Activated naive CD8-positive, alpha-beta T cell treated with anti-CD3 and anti-CD28 coated beads, Interleukin-2, amount 50 U/mL, for 24 hours (primary cell): ENCODE measurements at regions not wholly inside any gene's neighbourhood (a gene's known extent, or its start where the extent isn't known, plus 50 kb on each side); places are given as distances from the start of the nearest gene placed in this dataset.

Experiments used
- ATAC-seq: fragments of 150-1000 bp; cut with Tn5 transposase; one replicate; pipeline ENCODE4 v1.10.0; 2021
- DNase-seq: peaks from one replicate; pipeline ENCODE4 v3.0.0; 2021
- H3K27ac Mint-ChIP-seq: one replicate; pipeline ENCODE4 v1.8.0; 2021; ENCODE audit warnings: mild to moderate bottlenecking, mixed read lengths
- H3K27me3 Mint-ChIP-seq: one replicate; pipeline ENCODE4 v1.8.0; 2021; ENCODE audit warnings: mixed read lengths
- H3K36me3 Mint-ChIP-seq: one replicate; pipeline ENCODE4 v1.8.0; 2021; ENCODE audit warnings: low read depth, mixed read lengths
- H3K4me1 Mint-ChIP-seq: one replicate; pipeline ENCODE4 v1.8.0; 2021; ENCODE audit warnings: mixed read lengths
- H3K4me3 Mint-ChIP-seq: one replicate; pipeline ENCODE4 v1.8.0; 2021; ENCODE audit warnings: mild to moderate bottlenecking, moderate library complexity, mixed read lengths
- H3K9me3 Mint-ChIP-seq: one replicate; pipeline ENCODE4 v1.8.0; 2021; ENCODE audit warnings: mixed read lengths

DNA sequence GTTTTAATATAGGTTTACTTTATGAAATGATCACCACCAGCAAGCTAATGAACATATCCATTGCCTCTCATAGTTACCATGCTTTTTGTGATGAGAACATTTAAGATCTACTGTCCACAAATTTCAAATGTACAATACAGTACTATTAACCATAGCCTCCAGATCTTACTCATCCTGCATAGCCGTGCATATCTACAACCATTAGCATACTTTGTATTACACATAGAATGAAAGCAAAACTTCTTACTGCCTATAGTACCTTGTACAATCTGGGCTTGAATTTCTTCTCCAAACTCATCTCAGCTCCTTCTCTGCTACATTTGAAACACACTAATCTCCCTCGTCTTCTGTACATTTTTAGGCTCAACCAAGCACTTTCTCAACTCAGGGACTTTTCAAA, 510.6 kb downstream of the PRR16 start:
- H3K27ac Mint-ChIP-seq, result no peak overlapping the region
- H3K4me3 Mint-ChIP-seq, result no peak overlapping the region
- DNase-seq (no peak), ATAC-seq (no peak)
- H3K4me1 Mint-ChIP-seq, result no peaks in the 10 kb centered on the region
- H3K9me3 Mint-ChIP-seq, result peaks cover 16% of the 10 kb centered on the region
- H3K36me3 Mint-ChIP-seq, result no peaks in the 10 kb centered on the region
- no peaks in the 10 kb centered on the region for H3K27me3 Mint-ChIP-seq

DNA sequence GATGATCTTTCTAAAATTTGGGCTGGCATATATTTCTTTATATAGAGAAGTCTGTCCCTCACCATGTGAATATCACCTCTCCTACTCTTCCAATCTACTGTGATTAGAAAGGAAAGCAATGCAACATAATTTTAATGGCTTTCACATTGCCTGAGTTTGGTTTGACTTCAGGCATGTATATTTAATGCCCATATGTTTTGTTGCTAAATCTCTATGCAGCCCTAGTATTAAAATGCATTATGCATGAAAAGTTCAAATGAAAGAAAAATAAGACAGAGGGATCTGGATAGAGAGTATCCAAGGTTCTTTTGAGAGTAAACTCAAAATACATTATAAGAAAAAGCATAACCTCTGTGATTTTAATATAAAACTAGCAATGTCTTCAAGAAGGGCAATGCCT, 518.3 kb downstream of the PRR16 start:
- DNase-seq (no peak), ATAC-seq (no peak)
- peaks cover 4% of the 10 kb centered on the region for H3K9me3 Mint-ChIP-seq
- H3K36me3 Mint-ChIP-seq, result no peaks in the 10 kb centered on the region
- H3K4me1 Mint-ChIP-seq, result no peaks in the 10 kb centered on the region
- no peaks in the 10 kb centered on the region for H3K27me3 Mint-ChIP-seq
- H3K27ac Mint-ChIP-seq, result no peak overlapping the region
- no peak overlapping the region for H3K4me3 Mint-ChIP-seq

DNA sequence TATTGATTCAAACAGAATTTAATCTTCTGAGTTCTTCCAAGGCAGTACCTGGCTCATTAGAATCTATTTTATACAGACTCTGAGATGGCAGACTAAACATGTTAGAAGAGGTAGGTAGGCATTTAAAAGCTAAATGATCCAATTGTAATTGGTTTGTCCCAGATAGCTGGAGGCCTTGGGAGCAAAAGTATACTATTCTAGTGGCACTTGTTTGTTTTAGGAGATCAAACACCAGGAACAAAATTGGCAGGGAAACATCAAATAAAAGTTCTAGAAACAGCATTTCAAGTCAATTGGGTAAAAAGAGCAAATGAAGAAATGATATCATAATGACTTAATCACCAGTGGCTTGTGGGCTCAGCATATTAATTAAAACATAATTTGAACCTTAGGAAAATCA, 521.4 kb downstream of the PRR16 start:
- no peak for ATAC-seq
- no peaks in the 10 kb centered on the region for H3K27me3 Mint-ChIP-seq
- H3K4me1 Mint-ChIP-seq, result no peaks in the 10 kb centered on the region
- DNase-seq, result no peak
- no peak overlapping the region for H3K27ac Mint-ChIP-seq
- peaks cover 4% of the 10 kb centered on the region for H3K9me3 Mint-ChIP-seq
- no peak overlapping the region for H3K4me3 Mint-ChIP-seq
- no peaks in the 10 kb centered on the region for H3K36me3 Mint-ChIP-seq

DNA sequence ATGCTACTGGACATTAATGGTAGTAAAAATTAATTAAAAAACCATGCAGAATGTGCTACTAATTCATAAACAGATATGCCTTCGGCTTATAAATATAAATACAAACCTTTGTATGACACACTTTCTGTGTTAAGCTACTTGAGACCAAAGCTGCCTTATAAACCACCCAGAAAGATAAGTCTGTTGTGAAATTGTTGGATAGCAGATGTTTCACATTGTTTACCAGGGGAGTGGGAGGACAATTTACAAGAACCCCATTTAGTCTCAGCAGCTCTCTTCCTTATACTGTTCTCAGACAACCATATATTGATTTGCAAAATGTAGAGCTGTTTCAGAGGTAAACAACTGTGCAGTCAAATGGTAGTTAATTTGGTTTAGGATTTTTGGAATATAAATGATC, 524.4 kb downstream of the PRR16 start:
- H3K27ac Mint-ChIP-seq, result no peak overlapping the region
- no peaks in the 10 kb centered on the region for H3K36me3 Mint-ChIP-seq
- no peak overlapping the region for H3K4me3 Mint-ChIP-seq

DNA sequence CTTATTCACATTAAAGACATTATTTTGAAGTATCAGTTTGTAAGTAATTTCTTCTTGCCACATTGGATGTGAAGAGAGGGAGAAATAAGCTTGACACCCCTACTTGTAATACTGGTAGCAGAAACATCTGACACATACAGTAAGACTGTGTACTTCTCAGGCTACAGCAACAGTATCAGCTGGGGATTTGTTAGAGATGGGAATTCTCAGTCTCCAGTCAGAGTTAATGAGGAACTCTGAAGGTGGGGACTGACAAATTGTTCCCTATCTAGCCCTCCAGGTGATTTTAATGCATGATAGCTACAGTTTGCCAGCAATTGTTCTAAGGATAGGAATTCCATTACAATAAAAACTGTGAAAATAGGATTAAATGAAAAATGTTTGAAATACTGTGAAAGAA, 524.8 kb downstream of the PRR16 start:
- Mint-ChIP-seq H3K36me3 (no peaks in the 10 kb centered on the region), H3K27me3 (no peaks in the 10 kb centered on the region), H3K9me3 (peaks cover 4% of the 10 kb centered on the region), H3K4me3 (no peak overlapping the region), H3K4me1 (no peaks in the 10 kb centered on the region), H3K27ac (no peak overlapping the region)
- DNase-seq (no peak), ATAC-seq (no peak)

More for the DNA sequence above, 524.4 kb downstream of the PRR16 start:
- ATAC-seq (no peak), DNase-seq (no peak)
- Mint-ChIP-seq H3K9me3 (peaks cover 4% of the 10 kb centered on the region), H3K4me1 (no peaks in the 10 kb centered on the region), H3K27me3 (no peaks in the 10 kb centered on the region)

DNA sequence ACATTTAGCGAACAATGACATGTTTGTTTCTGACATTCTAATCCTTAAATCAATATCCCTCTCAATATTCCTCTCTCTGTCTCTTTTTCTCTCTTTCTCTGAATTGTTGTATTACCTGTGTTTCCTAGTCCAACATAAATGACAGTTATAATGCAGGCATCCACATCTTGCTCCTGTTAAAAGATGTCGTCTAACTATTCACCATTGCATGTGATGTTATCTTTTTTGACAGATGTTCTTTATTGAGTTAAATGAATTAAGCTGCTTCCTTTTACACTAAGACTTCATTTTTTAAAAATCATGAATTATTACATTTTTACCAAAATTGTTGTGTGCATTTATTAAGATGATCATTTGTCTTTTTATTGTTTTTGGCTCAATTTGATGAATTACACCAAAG, 527.5 kb downstream of the PRR16 start:
- H3K9me3 Mint-ChIP-seq, result peaks cover 4% of the 10 kb centered on the region
- no peak overlapping the region for H3K4me3 Mint-ChIP-seq
- H3K4me1 Mint-ChIP-seq, result no peaks in the 10 kb centered on the region
- no peak for DNase-seq
- no peak for ATAC-seq
- no peaks in the 10 kb centered on the region for H3K36me3 Mint-ChIP-seq
- H3K27me3 Mint-ChIP-seq, result no peaks in the 10 kb centered on the region
- no peak overlapping the region for H3K27ac Mint-ChIP-seq

DNA sequence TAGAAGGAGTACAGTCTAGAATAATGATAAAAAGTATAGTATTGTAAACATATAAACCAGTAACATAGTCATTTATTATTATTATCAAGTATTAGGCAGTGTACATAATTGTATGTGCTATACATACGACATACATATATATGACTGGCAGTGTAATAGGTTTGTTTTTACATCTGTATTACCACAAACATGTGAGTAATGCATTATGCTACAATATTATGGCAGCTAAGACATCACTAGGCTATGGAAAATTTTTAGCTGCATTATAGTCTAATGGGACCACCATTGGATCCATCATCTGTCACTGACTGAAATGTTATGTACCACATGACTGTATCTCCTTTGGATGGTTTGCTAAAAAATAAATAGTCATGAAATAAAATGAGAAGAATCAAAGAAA, 530.0 kb downstream of the PRR16 start:
- Mint-ChIP-seq H3K4me1 (no peaks in the 10 kb centered on the region), H3K36me3 (no peaks in the 10 kb centered on the region), H3K9me3 (peaks cover 4% of the 10 kb centered on the region), H3K27me3 (no peaks in the 10 kb centered on the region), H3K4me3 (no peak overlapping the region), H3K27ac (no peak overlapping the region)
- ATAC-seq (no peak), DNase-seq (no peak)

DNA sequence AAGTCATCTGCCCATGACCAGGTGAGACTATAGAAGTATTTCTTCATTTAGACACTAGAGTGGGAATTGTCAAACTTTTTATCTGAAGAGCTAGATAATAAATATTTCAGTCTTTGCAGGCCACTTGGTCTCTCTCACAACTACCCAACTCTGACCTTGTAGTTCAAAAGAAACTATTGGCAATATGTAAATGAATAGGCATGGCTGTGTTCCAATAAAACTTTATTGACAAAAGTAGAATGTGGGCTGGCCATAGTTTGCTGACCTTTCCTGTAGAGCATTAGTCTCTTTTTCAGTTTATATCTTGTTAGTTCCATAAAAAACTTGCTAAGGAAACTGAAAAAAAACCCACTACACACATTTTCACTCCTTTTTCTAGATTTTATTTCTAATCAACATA, 535.5 kb downstream of the PRR16 start:
- H3K4me1 Mint-ChIP-seq, result no peaks in the 10 kb centered on the region
- no peak for ATAC-seq
- no peaks in the 10 kb centered on the region for H3K9me3 Mint-ChIP-seq
- H3K27ac Mint-ChIP-seq, result no peak overlapping the region
- DNase-seq, result no peak
- no peaks in the 10 kb centered on the region for H3K36me3 Mint-ChIP-seq
- no peak overlapping the region for H3K4me3 Mint-ChIP-seq
- H3K27me3 Mint-ChIP-seq, result no peaks in the 10 kb centered on the region

DNA sequence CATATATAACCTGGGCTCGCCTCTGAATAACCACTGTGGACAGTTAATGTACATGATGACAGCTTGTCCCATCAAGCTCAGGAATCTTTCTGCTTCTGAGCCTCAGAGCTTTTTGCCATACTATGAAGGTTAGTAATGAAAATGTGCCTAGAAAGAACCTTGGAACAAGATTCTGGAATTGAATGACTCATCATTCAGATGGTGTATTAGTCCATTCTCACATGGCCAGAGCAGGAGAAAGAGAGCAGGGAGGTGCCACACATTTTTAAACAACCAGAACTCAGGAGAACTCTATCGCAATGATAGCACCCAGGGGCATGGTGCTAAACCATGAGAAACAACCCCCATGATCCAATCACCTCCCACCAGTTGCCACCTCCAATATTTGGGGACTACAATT, 542.1 kb downstream of the PRR16 start:
- no peak overlapping the region for H3K27ac Mint-ChIP-seq
- no peak overlapping the region for H3K4me3 Mint-ChIP-seq
- H3K36me3 Mint-ChIP-seq, result no peaks in the 10 kb centered on the region
- ATAC-seq, result no peak
- no peaks in the 10 kb centered on the region for H3K9me3 Mint-ChIP-seq
- DNase-seq, result no peak
- H3K27me3 Mint-ChIP-seq, result no peaks in the 10 kb centered on the region
- no peaks in the 10 kb centered on the region for H3K4me1 Mint-ChIP-seq

DNA sequence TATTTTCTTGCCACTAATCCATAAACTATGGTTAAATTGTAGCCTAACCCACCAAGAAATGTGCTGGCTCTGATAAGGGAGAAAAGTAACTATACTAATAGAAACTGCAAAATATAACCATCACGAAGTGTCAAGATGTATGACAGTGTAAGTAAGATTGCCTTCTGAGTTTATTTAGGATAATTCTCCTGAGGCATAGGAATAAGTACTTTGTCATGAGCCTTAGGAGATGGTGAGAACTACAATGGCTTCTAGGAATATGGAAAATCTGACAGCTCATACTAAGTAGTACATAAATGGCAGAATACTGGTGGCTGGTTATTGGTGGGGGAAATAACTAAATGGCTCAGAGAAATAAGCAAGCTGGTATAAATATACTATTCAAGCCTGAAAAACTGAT, 543.9 kb downstream of the PRR16 start:
- DNase-seq (no peak), ATAC-seq (no peak)
- no peaks in the 10 kb centered on the region for H3K4me1 Mint-ChIP-seq
- H3K27ac Mint-ChIP-seq, result no peak overlapping the region
- H3K27me3 Mint-ChIP-seq, result no peaks in the 10 kb centered on the region
- no peaks in the 10 kb centered on the region for H3K9me3 Mint-ChIP-seq
- no peak overlapping the region for H3K4me3 Mint-ChIP-seq
- H3K36me3 Mint-ChIP-seq, result no peaks in the 10 kb centered on the region

DNA sequence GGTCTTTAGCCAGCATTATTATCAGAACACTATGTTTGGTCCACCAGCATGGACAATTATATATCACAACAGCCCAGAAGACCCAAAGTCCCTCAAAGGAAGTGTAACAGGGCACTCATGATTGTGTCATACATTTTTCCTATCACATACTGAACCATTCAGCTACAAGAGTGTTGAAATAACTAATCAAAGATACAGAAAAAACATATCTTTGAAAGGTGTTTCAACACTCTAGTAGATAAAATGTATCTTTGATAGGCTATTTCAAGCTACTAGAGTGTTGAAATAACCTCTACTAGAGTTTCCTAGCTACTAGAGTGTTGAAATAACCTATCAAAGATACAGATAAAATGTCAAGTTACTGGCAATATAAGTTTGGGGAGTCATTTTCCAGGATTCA, 545.0 kb downstream of the PRR16 start:
- Mint-ChIP-seq H3K36me3 (no peaks in the 10 kb centered on the region), H3K27ac (no peak overlapping the region), H3K9me3 (no peaks in the 10 kb centered on the region), H3K27me3 (no peaks in the 10 kb centered on the region), H3K4me3 (no peak overlapping the region), H3K4me1 (no peaks in the 10 kb centered on the region)
- ATAC-seq, result no peak
- no peak for DNase-seq

DNA sequence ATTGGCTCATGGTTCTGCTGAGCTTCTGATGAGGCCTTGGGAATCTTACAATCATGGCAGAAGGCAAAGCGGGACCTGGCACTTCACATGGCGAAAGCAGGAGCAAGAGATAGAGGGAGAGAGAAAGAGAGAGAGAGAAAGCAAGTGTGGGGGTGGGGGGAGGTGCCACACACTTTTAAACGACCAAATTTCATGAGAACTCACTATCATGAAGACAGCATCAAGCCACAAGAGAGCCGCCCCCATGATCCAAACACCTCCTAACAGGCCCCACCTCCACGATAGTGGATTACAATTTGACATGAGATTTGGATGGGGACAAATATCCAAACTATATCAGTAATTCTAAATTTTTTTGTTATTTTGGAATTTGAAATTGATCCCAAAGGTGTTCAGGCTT, 553.9 kb downstream of the PRR16 start:
- H3K27ac Mint-ChIP-seq, result no peak overlapping the region
- peaks cover 3% of the 10 kb centered on the region for H3K9me3 Mint-ChIP-seq
- no peaks in the 10 kb centered on the region for H3K27me3 Mint-ChIP-seq
- DNase-seq (no peak), ATAC-seq (no peak)
- H3K4me1 Mint-ChIP-seq, result no peaks in the 10 kb centered on the region
- H3K4me3 Mint-ChIP-seq, result no peak overlapping the region
- H3K36me3 Mint-ChIP-seq, result no peaks in the 10 kb centered on the region

DNA sequence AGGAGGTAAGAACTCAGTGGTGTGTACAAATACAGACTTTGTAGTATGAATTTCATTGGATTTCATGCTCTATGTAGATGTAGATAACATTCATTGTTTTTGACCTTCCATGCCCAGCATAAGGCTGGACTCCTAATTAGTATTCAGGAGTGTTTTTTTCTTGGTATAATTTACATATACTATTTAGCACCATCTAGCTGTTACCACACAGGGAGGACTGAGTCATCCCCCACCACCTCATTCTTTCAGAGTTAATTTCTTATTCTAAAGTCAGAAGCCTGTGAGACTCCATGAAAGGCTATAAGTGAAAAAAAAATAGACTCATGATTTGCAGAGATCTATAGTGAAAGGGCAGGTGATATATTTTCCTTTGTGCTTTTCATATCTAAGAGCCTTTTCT, 555.0 kb downstream of the PRR16 start:
- no peaks in the 10 kb centered on the region for H3K27me3 Mint-ChIP-seq
- no peaks in the 10 kb centered on the region for H3K36me3 Mint-ChIP-seq
- peaks cover 3% of the 10 kb centered on the region for H3K9me3 Mint-ChIP-seq
- H3K4me3 Mint-ChIP-seq, result no peak overlapping the region
- H3K27ac Mint-ChIP-seq, result no peak overlapping the region
- no peaks in the 10 kb centered on the region for H3K4me1 Mint-ChIP-seq
- DNase-seq (no peak), ATAC-seq (no peak)

DNA sequence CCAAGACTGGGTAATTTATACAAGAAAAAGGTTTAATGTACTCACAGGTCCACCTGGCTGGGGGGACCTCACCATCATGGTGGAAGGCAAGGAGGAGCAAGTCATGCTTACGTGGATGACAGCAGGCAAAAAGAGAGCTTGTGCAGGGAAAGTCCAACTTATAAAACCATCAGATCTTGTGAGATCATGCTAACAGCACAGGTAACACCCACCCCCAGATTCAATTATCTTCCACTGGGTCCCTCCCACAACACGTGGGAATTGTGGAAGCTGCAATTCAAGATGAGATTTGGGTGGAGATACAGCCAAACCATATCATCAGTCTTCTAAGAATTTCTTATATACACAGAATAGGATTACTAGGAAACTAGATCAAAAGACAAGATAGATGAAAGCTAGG, 555.6 kb downstream of the PRR16 start:
- no peaks in the 10 kb centered on the region for H3K27me3 Mint-ChIP-seq
- ATAC-seq, result no peak
- H3K27ac Mint-ChIP-seq, result no peak overlapping the region
- DNase-seq, result no peak
- no peak overlapping the region for H3K4me3 Mint-ChIP-seq
- H3K4me1 Mint-ChIP-seq, result no peaks in the 10 kb centered on the region
- H3K36me3 Mint-ChIP-seq, result no peaks in the 10 kb centered on the region
- peaks cover 3% of the 10 kb centered on the region for H3K9me3 Mint-ChIP-seq

DNA sequence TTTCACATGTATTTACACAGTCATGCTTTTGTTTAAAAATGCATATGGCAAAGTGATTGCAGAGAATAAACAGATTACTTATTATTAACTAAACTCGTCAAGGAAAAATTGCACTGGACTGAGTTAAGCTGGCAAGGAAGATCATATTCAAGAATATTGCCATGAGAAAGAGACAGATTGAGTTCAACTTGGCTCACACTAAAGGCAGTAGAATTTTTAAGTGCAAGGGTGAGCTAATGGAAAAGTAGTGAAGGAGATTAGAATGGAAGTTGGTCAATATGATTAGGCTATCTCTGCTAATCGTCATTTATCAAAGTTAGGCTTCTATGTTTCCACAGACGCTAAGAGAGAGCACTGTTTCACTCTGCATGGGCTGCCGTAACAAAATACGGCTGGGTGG, 557.6 kb downstream of the PRR16 start:
- Mint-ChIP-seq H3K4me1 (no peaks in the 10 kb centered on the region), H3K4me3 (no peak overlapping the region), H3K27ac (no peak overlapping the region), H3K36me3 (no peaks in the 10 kb centered on the region), H3K9me3 (peaks cover 3% of the 10 kb centered on the region), H3K27me3 (no peaks in the 10 kb centered on the region)
- no peak for DNase-seq
- no peak for ATAC-seq

DNA sequence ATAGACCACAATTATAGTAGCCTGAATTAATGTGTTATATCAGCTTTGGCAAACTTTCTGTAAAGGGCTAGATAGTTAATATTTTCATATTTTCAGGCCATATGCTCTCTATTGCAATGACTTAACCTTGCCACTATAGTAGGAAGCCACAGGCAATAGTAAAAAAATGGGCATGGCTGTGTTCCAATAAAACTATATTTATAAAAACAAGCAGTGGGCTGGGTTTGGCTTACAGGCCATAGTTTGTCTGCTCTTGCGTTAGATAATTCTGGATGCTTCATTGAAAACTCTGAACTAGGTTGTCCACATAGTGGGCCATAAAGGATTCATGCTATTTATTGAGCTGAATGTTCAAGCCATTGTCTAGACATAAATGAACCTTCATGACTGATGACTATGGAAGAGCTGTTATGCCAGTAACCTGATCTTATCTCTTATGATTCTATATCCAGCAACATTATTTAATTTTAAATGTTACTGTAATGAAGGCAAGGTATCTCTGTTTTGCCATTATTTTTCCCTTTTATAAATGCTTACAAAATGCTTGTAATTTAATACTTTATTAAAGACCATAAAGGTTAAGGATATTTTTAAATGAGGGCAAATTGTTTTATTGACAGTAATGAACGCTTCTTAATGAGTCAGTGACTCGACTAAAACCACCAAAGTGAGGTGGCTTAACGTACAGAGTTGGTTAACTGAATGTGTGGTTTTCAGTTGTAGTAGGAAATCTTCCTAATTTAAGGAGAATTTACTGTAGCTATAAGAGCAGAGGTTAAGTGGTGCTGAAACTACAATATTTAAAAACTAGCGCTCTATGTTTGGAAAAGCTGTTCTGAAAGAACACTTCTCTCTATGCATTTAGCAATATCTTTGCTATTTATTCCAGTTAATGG, 560.6 kb downstream of the PRR16 start:
- H3K27ac Mint-ChIP-seq, result no peak overlapping the region
- H3K9me3 Mint-ChIP-seq, result peaks cover 5% of the 10 kb centered on the region
- no peak overlapping the region for H3K4me3 Mint-ChIP-seq
- no peaks in the 10 kb centered on the region for H3K27me3 Mint-ChIP-seq
- ATAC-seq, result no peak
- no peaks in the 10 kb centered on the region for H3K4me1 Mint-ChIP-seq
- DNase-seq, result no peak
- H3K36me3 Mint-ChIP-seq, result no peaks in the 10 kb centered on the region
